ENCODE measurements at regions not wholly inside any gene's neighbourhood (a gene's known extent, or its start where the extent isn't known, plus 50 kb on each side); places are given as distances from the start of the nearest gene placed in this dataset.

- no peak overlapping the region for H4K5ac ChIP-seq (ENCODE audit: low read depth, low read length)
- no peak for DNase-seq
- H3K23ac ChIP-seq (ENCODE audit: low read depth, low read length): no peak overlapping the region
- no peak for ATAC-seq (ENCODE audit: low read depth)
- no peak overlapping the region for H2AFZ ChIP-seq (replicated peaks; ENCODE audit: low read length, poor library complexity)
- no peak overlapping the region for H2AK5ac ChIP-seq (ENCODE audit: low read depth, low read length)
- no peaks in the 10 kb centered on the region for H3K79me1 ChIP-seq (ENCODE audit: low read depth in 1 of 2, low read length in 2 of 2)
- H3K4ac ChIP-seq (ENCODE audit: low read depth, low read length): no peak overlapping the region
- no peak overlapping the region for H2AK9ac ChIP-seq (replicated peaks; ENCODE audit: low read depth, low read length, poor library complexity)
- no peak overlapping the region for H3K14ac ChIP-seq (replicated peaks; ENCODE audit: low read depth, low read length)
- intact Hi-C loops (cut with micrococcal nuclease): no loop called here
- H3K27ac ChIP-seq (ENCODE audit: insufficient read depth, low read length): no peak overlapping the region
- H4K91ac ChIP-seq (ENCODE audit: insufficient read depth, low read depth, low read length): no peak overlapping the region
- H2BK5ac ChIP-seq (ENCODE audit: low read depth, low read length, poor library complexity, severe bottlenecking): no peak overlapping the region
- peaks cover 6% of the 10 kb centered on the region for H3K27me3 ChIP-seq (ENCODE audit: control insufficient read depth, insufficient read depth, low read length)
- BruUV-seq (replicated peaks): no TSS peak
- no peak overlapping the region for H4K8ac ChIP-seq (ENCODE audit: low read depth in 2 of 2, low read length in 2 of 2)
- peaks cover 4% of the 10 kb centered on the region for H3K9me1 ChIP-seq (ENCODE audit: insufficient read depth, low read length)
- H2BK15ac ChIP-seq (ENCODE audit: low read depth, low read length): no peak overlapping the region
- TF ChIP-seq MAFK (IDR thresholded peaks at IDR 0.05; ENCODE audit: low read depth, low read length) (0 out of 2 replicates have a peak, but pooled peaks have one; percentile 15), ELK1 (IDR thresholded peaks at IDR 0.05; ENCODE audit: borderline replicate concordance, low read depth, low read length) (no peak)
- no peak overlapping the region for H2BK120ac ChIP-seq (ENCODE audit: low read depth, low read length)
- no peak overlapping the region for H3K56ac ChIP-seq (ENCODE audit: extremely low read depth, insufficient read depth, low read length)
- in situ Hi-C loops (cut with MboI; ENCODE audit: low sequenced_read_pairs): no loop called here
- CTCF ChIA-PET: no interaction called here
- POLR2A ChIA-PET (ENCODE audit: unreplicated experiment): no interaction called here
- H3K18ac ChIP-seq (ENCODE audit: low read depth, low read length): no peak overlapping the region
- H3K36me3 ChIP-seq (ENCODE audit: control insufficient read depth, insufficient read depth, low read length): no peaks in the 10 kb centered on the region
- H3K4me3 ChIP-seq (ENCODE audit: insufficient read depth, low read depth, low read length): no peak overlapping the region
- dilution Hi-C loops (cut with HindIII; ENCODE audit: low sequenced_read_pairs, unreplicated experiment): no loop called here
- H3K9ac ChIP-seq (ENCODE audit: low read depth, low read length): no peak overlapping the region
- no peaks in the 10 kb centered on the region for H3K9me3 ChIP-seq (ENCODE audit: control insufficient read depth, insufficient read depth, low read length)
- WGBS, 2 experiments (ENCODE audit: extremely low coverage in 2 of 2, insufficient read length in 1 of 2): 100% methylated on average over 1 of the region's 7 CpGs; no CpG with 5 or more reads in 1 of the 2 experiments
- peaks cover 17% of the 10 kb centered on the region for H3K4me1 ChIP-seq (ENCODE audit: control insufficient read depth, insufficient read depth, low read length)
- H2BK20ac ChIP-seq (ENCODE audit: low read depth, low read length): no peak overlapping the region
- H4K20me1 ChIP-seq (ENCODE audit: insufficient read depth, low read length): no peaks in the 10 kb centered on the region
- H3K4me2 ChIP-seq (ENCODE audit: low read depth, low read length): no peak overlapping the region
Measured at GRCh38 chr12:4119157-4119761, 154.3 kb upstream of the CCND2 start.

All from IMR-90 (cell line).